H9 (cell line): ENCODE measurements at regions not wholly inside any gene's neighbourhood (a gene's known extent, or its start where the extent isn't known, plus 50 kb on each side); places are given as distances from the start of the nearest gene placed in this dataset.

Source experiments
- DNase-seq: peaks from one replicate; pipeline ENCODE4 v3.0.0-alpha.2; 2017
- H2AFZ ChIP-seq: one replicate; pipeline ENCODE4 v1.6.1; 2013; ENCODE audit warnings: mild to moderate bottlenecking, low read length, control low read depth, moderate library complexity
- H2AK5ac ChIP-seq: 2 replicates; pipeline ENCODE4 v1.6.1; 2013; ENCODE audit warnings: low read length, control low read depth, mixed read lengths; ENCODE audit not compliant: insufficient read length
- H2BK120ac ChIP-seq: one replicate; pipeline ENCODE4 v1.6.1; 2013; ENCODE audit warnings: low read depth, mild to moderate bottlenecking, low read length, control low read depth, inconsistent platforms; ENCODE audit not compliant: poor library complexity, severe bottlenecking
- H2BK12ac ChIP-seq: 2 replicates; pipeline ENCODE4 v1.6.1; 2013; ENCODE audit warnings: low read length, control low read depth, mixed read lengths, low read depth; ENCODE audit not compliant: insufficient read length
- H2BK15ac ChIP-seq: 2 replicates; pipeline ENCODE4 v1.6.1; 2013; ENCODE audit warnings: low read depth, low read length, control low read depth
- H2BK20ac ChIP-seq: one replicate; pipeline ENCODE4 v1.6.1; 2013; ENCODE audit warnings: low read depth, mild to moderate bottlenecking, low read length, control low read depth, inconsistent platforms; ENCODE audit not compliant: poor library complexity, severe bottlenecking
- H2BK5ac ChIP-seq: 2 replicates; pipeline ENCODE4 v1.6.1; 2013; ENCODE audit warnings: low read length, control low read depth, mixed read lengths; ENCODE audit not compliant: insufficient read length
- H3K14ac ChIP-seq: 2 replicates; pipeline ENCODE4 v1.6.1; 2013; ENCODE audit warnings: low read length, control low read depth; ENCODE audit not compliant: insufficient read depth
- H3K18ac ChIP-seq: 2 replicates; pipeline ENCODE4 v1.6.1; 2013; ENCODE audit warnings: low read depth, mild to moderate bottlenecking, mixed read lengths, low read length, control low read depth; ENCODE audit not compliant: insufficient read length
- H3K23ac ChIP-seq: 2 replicates; pipeline ENCODE4 v1.6.1; 2013; ENCODE audit warnings: low read length, control low read depth, mixed read lengths, low read depth; ENCODE audit not compliant: insufficient read length
- H3K23me2 ChIP-seq: 2 replicates; pipeline ENCODE4 v1.6.1; 2013; ENCODE audit warnings: low read depth, mild to moderate bottlenecking, mixed read lengths, low read length, control low read depth; ENCODE audit not compliant: insufficient read length, poor library complexity, severe bottlenecking
- H3K27ac ChIP-seq: 2 replicates; pipeline ENCODE4 v1.5.1; 2013; ENCODE audit warnings: low read length, control low read depth, mixed read lengths, low read depth; ENCODE audit not compliant: insufficient read length
- H3K27me3 ChIP-seq: 2 replicates; pipeline ENCODE4 v1.6.1; 2013; ENCODE audit warnings: low read length, control low read depth, inconsistent platforms; ENCODE audit not compliant: insufficient read depth
- H3K4ac ChIP-seq: 2 replicates; pipeline ENCODE4 v1.6.1; 2013; ENCODE audit warnings: low read depth, mild to moderate bottlenecking, control low read depth, inconsistent platforms, low read length, moderate library complexity
- H3K4me1 ChIP-seq: 2 replicates; pipeline ENCODE4 v1.6.1; 2013; ENCODE audit warnings: low read length, control low read depth, inconsistent platforms; ENCODE audit not compliant: insufficient read depth
- H3K4me2 ChIP-seq: 2 replicates; pipeline ENCODE4 v1.6.1; 2013; ENCODE audit warnings: low read length, control low read depth, mixed read lengths; ENCODE audit not compliant: insufficient read length, insufficient read depth
- H3K56ac ChIP-seq: 2 replicates; pipeline ENCODE4 v1.6.1; 2013; ENCODE audit warnings: low read depth, mild to moderate bottlenecking, mixed read lengths, low read length, control low read depth; ENCODE audit not compliant: insufficient read length
- H3K79me1 ChIP-seq: 2 replicates; pipeline ENCODE4 v1.6.1; 2013; ENCODE audit warnings: low read depth, mild to moderate bottlenecking, moderate library complexity, low read length, control low read depth, inconsistent platforms; ENCODE audit not compliant: insufficient read depth, poor library complexity, severe bottlenecking
- H3K79me2 ChIP-seq: 2 replicates; pipeline ENCODE4 v1.6.1; 2013; ENCODE audit warnings: low read length, control low read depth, inconsistent platforms; ENCODE audit not compliant: insufficient read depth
- H3K9ac ChIP-seq: 2 replicates; pipeline ENCODE4 v1.6.1; 2013; ENCODE audit warnings: low read length, control low read depth, mixed read lengths; ENCODE audit not compliant: insufficient read length; ENCODE audit errors: extremely low read depth
- H3K9me3 ChIP-seq: one replicate; pipeline ENCODE4 v1.6.1; 2013; ENCODE audit warnings: low read depth, low read length, inconsistent platforms; ENCODE audit not compliant: control insufficient read depth
- H3T11ph ChIP-seq: one replicate; pipeline ENCODE4 v1.6.1; 2013; ENCODE audit warnings: mild to moderate bottlenecking, low read length, control low read depth, inconsistent platforms
- H4K20me1 ChIP-seq: one replicate; pipeline ENCODE4 v1.6.1; 2013; ENCODE audit not compliant: control insufficient read depth, insufficient read length, insufficient read depth
- H4K5ac ChIP-seq: 2 replicates; pipeline ENCODE4 v1.6.1; 2013; ENCODE audit warnings: low read depth, mild to moderate bottlenecking, mixed read lengths, low read length, control low read depth; ENCODE audit not compliant: insufficient read length
- H4K8ac ChIP-seq: replicated peaks from 2 replicates; pipeline ENCODE4 v1.6.1; 2013; ENCODE audit warnings: low read length, control low read depth, mixed read lengths, low read depth; ENCODE audit not compliant: insufficient read length
- H4K91ac ChIP-seq: 2 replicates; pipeline ENCODE4 v1.6.1; 2013; ENCODE audit warnings: low read depth, mild to moderate bottlenecking, moderate library complexity, mixed read lengths, low read length, control low read depth; ENCODE audit not compliant: insufficient read length
- H3K27ac Mint-ChIP-seq, 3 experiments: 2 replicates in 2 of 3; 3 replicates in 1 of 3; pipeline ENCODE4 v1.8.0; 2020 to 2021; ENCODE audit warnings: mixed read lengths in 3 of 3, mild to moderate bottlenecking in 1 of 3, moderate library complexity in 1 of 3
- H3K27me3 Mint-ChIP-seq: 2 replicates; pipeline ENCODE4 v1.8.0; 2021; ENCODE audit warnings: low read depth, mild to moderate bottlenecking, moderate library complexity, mixed read lengths
- H3K36me3 Mint-ChIP-seq, 3 experiments: 2 replicates in 2 of 3; 3 replicates in 1 of 3; pipeline ENCODE4 v1.8.0; 2020 to 2021; ENCODE audit warnings: low read depth in 3 of 3, mixed read lengths in 3 of 3; ENCODE audit not compliant: insufficient read depth in 1 of 3
- H3K4me1 Mint-ChIP-seq, 2 experiments: 2 replicates each; pipeline ENCODE4 v1.8.0; 2020; ENCODE audit warnings: mixed read lengths in 2 of 2
- H3K4me3 Mint-ChIP-seq, 2 experiments: 2 replicates in 1 of 2; 3 replicates in 1 of 2; pipeline ENCODE4 v1.8.0; 2020 to 2021; ENCODE audit warnings: mild to moderate bottlenecking in 2 of 2, mixed read lengths in 2 of 2, moderate library complexity in 1 of 2
- H3K9me3 Mint-ChIP-seq, 2 experiments: 2 replicates in 1 of 2; 3 replicates in 1 of 2; pipeline ENCODE4 v1.8.0; 2020; ENCODE audit warnings: mild to moderate bottlenecking in 2 of 2, mixed read lengths in 2 of 2, moderate library complexity in 1 of 2
- WGBS: extraction: QIAGEN DNeasy Blood & Tissue Kit; methylation state at CpG from one replicate; pipeline ENCODE4 v1.1.7; 2013; ENCODE audit warnings: missing lambda C conversion rate, low lambda C conversion rate, mixed read lengths; ENCODE audit not compliant: insufficient read length; ENCODE audit errors: extremely low coverage; 5-methylcytosine and 5-hydroxymethylcytosine counted together
- TF ChIP-seq, protein P1 (sequence below): fragments of 200-600 bp; sonication (generic); conservative IDR thresholded peaks from 3 replicates; pipeline ENCODE4 v1.8.0; 2021; ENCODE audit warnings: antibody characterized with exemption, mild to moderate bottlenecking

- H3K9me3 ChIP-seq = no peaks in the 10 kb centered on the region
- H4K91ac ChIP-seq = no peak overlapping the region
- no peak overlapping the region for H3K9ac ChIP-seq
- H4K20me1 ChIP-seq = no peaks in the 10 kb centered on the region
- no peak overlapping the region for H3K18ac ChIP-seq
- H4K8ac ChIP-seq = no peak overlapping the region
- H3K56ac ChIP-seq = no peak overlapping the region
- H3T11ph ChIP-seq = no peak overlapping the region
- no peak overlapping the region for H2BK5ac ChIP-seq
- H3K4me2 ChIP-seq = no peak overlapping the region
- H2BK12ac ChIP-seq = no peak overlapping the region
- no peak overlapping the region for H3K27ac ChIP-seq
- Mint-ChIP-seq H3K27me3 (no peaks in the 10 kb centered on the region), H3K4me1 (no peaks in the 10 kb centered on the region), H3K36me3 (peaks cover 0 to 9% (median 0%) of the 10 kb centered on the region in 3 experiments; a peak in 2 of 7 replicates), H3K4me3 (no peak overlapping the region), H3K9me3 (peaks cover 6 to 14% of the 10 kb centered on the region in 2 experiments; a peak in 3 of 5 replicates), H3K27ac (no peak overlapping the region)
- H3K27me3 ChIP-seq = no peaks in the 10 kb centered on the region
- no peak overlapping the region for H3K4ac ChIP-seq
- H2BK20ac ChIP-seq = no peak overlapping the region
- H3K14ac ChIP-seq = no peak overlapping the region
- H4K5ac ChIP-seq = no peak overlapping the region
- no peaks in the 10 kb centered on the region for H3K79me1 ChIP-seq
- no peak overlapping the region for H2AFZ ChIP-seq
- H2BK15ac ChIP-seq = no peak overlapping the region
- TF ChIP-seq, protein P1, sequence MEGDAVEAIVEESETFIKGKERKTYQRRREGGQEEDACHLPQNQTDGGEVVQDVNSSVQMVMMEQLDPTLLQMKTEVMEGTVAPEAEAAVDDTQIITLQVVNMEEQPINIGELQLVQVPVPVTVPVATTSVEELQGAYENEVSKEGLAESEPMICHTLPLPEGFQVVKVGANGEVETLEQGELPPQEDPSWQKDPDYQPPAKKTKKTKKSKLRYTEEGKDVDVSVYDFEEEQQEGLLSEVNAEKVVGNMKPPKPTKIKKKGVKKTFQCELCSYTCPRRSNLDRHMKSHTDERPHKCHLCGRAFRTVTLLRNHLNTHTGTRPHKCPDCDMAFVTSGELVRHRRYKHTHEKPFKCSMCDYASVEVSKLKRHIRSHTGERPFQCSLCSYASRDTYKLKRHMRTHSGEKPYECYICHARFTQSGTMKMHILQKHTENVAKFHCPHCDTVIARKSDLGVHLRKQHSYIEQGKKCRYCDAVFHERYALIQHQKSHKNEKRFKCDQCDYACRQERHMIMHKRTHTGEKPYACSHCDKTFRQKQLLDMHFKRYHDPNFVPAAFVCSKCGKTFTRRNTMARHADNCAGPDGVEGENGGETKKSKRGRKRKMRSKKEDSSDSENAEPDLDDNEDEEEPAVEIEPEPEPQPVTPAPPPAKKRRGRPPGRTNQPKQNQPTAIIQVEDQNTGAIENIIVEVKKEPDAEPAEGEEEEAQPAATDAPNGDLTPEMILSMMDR = no peak
- no peak for DNase-seq
- no peak overlapping the region for H2AK5ac ChIP-seq
- WGBS = no CpG with 5 or more reads among the region's 4 CpGs
- H3K23me2 ChIP-seq = no peaks in the 10 kb centered on the region
- no peaks in the 10 kb centered on the region for H3K79me2 ChIP-seq
- H2BK120ac ChIP-seq = no peak overlapping the region
- no peak overlapping the region for H3K23ac ChIP-seq
- no peaks in the 10 kb centered on the region for H3K4me1 ChIP-seq
These were observed 1165.7 kb upstream of the GYPC start for GRCh38 chr2:125490308-125490707.
